GM23338 (cell line): ENCODE measurements at regions not wholly inside any gene's neighbourhood (a gene's known extent, or its start where the extent isn't known, plus 50 kb on each side); places are given as distances from the start of the nearest gene placed in this dataset.

Experiments
- ATAC-seq: fragments of 200-7000 bp; cut with Tn5 transposase; 3 replicates; pipeline ENCODE4 v1.9.1; 2020
- DNase-seq: peaks from one replicate; pipeline ENCODE4 v3.0.0-alpha.2; 2015; ENCODE audit warnings: low spot score
- H2AFZ ChIP-seq: fragments of 200-600 bp; sonication (generic); 2 replicates; pipeline ENCODE4 v1.8.0; 2016; ENCODE audit warnings: antibody characterized with exemption, mild to moderate bottlenecking, moderate library complexity
- H3F3A ChIP-seq: fragments of 200-600 bp; sonication (generic); replicated peaks from 2 replicates; pipeline ENCODE4 v1.8.0; 2017; ENCODE audit warnings: antibody characterized with exemption, mixed run types, low read depth
- H3K27ac ChIP-seq: fragments of 200-600 bp; sonication (generic); 2 replicates; pipeline ENCODE4 v1.6.1; 2016; ENCODE audit warnings: low read depth
- H3K27me3 ChIP-seq: fragments of 200-600 bp; sonication (generic); 2 replicates; pipeline ENCODE4 v1.8.0; 2016; ENCODE audit warnings: mild to moderate bottlenecking, mixed run types, moderate library complexity; ENCODE audit not compliant: insufficient read depth
- H3K36me3 ChIP-seq: fragments of 200-600 bp; sonication (generic); 2 replicates; pipeline ENCODE4 v1.8.0; 2016; ENCODE audit warnings: mild to moderate bottlenecking; ENCODE audit not compliant: insufficient read depth
- H3K4me1 ChIP-seq: fragments of 200-600 bp; sonication (generic); 2 replicates; pipeline ENCODE4 v1.8.0; 2016; ENCODE audit warnings: mild to moderate bottlenecking, moderate library complexity; ENCODE audit not compliant: insufficient read depth
- H3K4me2 ChIP-seq: fragments of 200-600 bp; sonication (generic); 2 replicates; pipeline ENCODE4 v1.7.1; 2017; ENCODE audit warnings: mixed run types
- H3K4me3 ChIP-seq: fragments of 200-600 bp; sonication (generic); 2 replicates; pipeline ENCODE4 v1.6.1; 2016; ENCODE audit warnings: mixed run types
- H3K79me2 ChIP-seq: fragments of 200-600 bp; sonication (generic); replicated peaks from 2 replicates; pipeline ENCODE4 v1.8.0; 2017; ENCODE audit warnings: mild to moderate bottlenecking; ENCODE audit not compliant: insufficient read depth
- H3K9me2 ChIP-seq: fragments of 200-600 bp; sonication (generic); 2 replicates; pipeline ENCODE4 v1.8.0; 2017; ENCODE audit not compliant: insufficient read depth
- H4K20me1 ChIP-seq: fragments of 200-600 bp; sonication (generic); replicated peaks from 2 replicates; pipeline ENCODE4 v1.8.0; 2017; ENCODE audit warnings: mild to moderate bottlenecking; ENCODE audit not compliant: insufficient read depth
- H3K27ac Mint-ChIP-seq: 2 replicates; pipeline ENCODE4 v1.8.0; 2020; ENCODE audit warnings: inconsistent platforms, mild to moderate bottlenecking, moderate library complexity, mixed read lengths
- H3K27me3 Mint-ChIP-seq: 3 replicates; pipeline ENCODE4 v1.8.0; 2022; ENCODE audit warnings: low read depth, mild to moderate bottlenecking, moderate library complexity, mixed read lengths, inconsistent platforms; ENCODE audit not compliant: insufficient read depth, poor library complexity
- H3K36me3 Mint-ChIP-seq: 3 replicates; pipeline ENCODE4 v1.8.0; 2021; ENCODE audit warnings: low read depth, mild to moderate bottlenecking, inconsistent platforms, moderate library complexity, mixed read lengths
- H3K4me1 Mint-ChIP-seq: 3 replicates; pipeline ENCODE4 v1.8.0; 2020; ENCODE audit warnings: mild to moderate bottlenecking, inconsistent platforms, mixed read lengths
- H3K4me3 Mint-ChIP-seq: 3 replicates; pipeline ENCODE4 v1.8.0; 2021; ENCODE audit warnings: moderate library complexity, mild to moderate bottlenecking, inconsistent platforms, mixed read lengths
- H3K9me3 Mint-ChIP-seq: 3 replicates; pipeline ENCODE4 v1.8.0; 2020; ENCODE audit warnings: moderate library complexity, mild to moderate bottlenecking, inconsistent platforms, mixed read lengths
- CREB1 ChIP-seq: fragments of 250-450 bp; sonication (Bioruptor Pico); IDR thresholded peaks from 2 replicates; pipeline ENCODE4 v1.5.0; 2020; ENCODE audit warnings: low read depth, mild to moderate bottlenecking, moderate library complexity
- ETS1 ChIP-seq: IDR thresholded peaks from 2 replicates; pipeline ENCODE4 v1.6.1; 2016; ENCODE audit warnings: antibody characterized with exemption
- EZH2 ChIP-seq: fragments of 200-600 bp; sonication (generic); IDR thresholded peaks from one replicate; pipeline ENCODE4 v1.8.0; 2017; ENCODE audit warnings: antibody characterized with exemption, mild to moderate bottlenecking, low read depth; ENCODE audit not compliant: unreplicated experiment
- JUNB ChIP-seq: IDR thresholded peaks from one replicate; pipeline ENCODE4 v1.6.1; 2016; ENCODE audit warnings: antibody characterized with exemption; ENCODE audit not compliant: unreplicated experiment
- POLR2AphosphoS5 ChIP-seq: IDR thresholded peaks from 2 replicates; pipeline ENCODE4 v1.6.1; 2016; ENCODE audit warnings: antibody characterized with exemption, low read depth
- ZNF114 ChIP-seq: fragments of 250-450 bp; sonication (Bioruptor Pico); IDR thresholded peaks from 2 replicates; pipeline ENCODE4 v1.5.0; 2020; ENCODE audit warnings: mild to moderate bottlenecking, moderate library complexity
- ZNF331 ChIP-seq: fragments of 250-450 bp; sonication (Bioruptor Pico); IDR thresholded peaks from 2 replicates; pipeline ENCODE4 v1.5.0; 2020; ENCODE audit warnings: low read depth, mild to moderate bottlenecking, moderate library complexity
- ZNF462 ChIP-seq: fragments of 250-450 bp; sonication (Bioruptor Pico); IDR thresholded peaks from 2 replicates; pipeline ENCODE4 v1.5.0; 2020; ENCODE audit warnings: mild to moderate bottlenecking, moderate library complexity
- TF ChIP-seq, protein P1 (sequence below), 2 experiments: fragments of 200-600 bp in 1 of 2; sonication (generic) in 1 of 2; conservative IDR thresholded peaks; 2 replicates each; pipeline versions ENCODE4 v1.5.1 to v1.6.1; 2016 to 2017; ENCODE audit warnings: antibody characterized with exemption in 2 of 2, low read depth in 2 of 2, mild to moderate bottlenecking in 2 of 2, moderate library complexity in 1 of 2
- TF ChIP-seq, protein P2 (sequence below): IDR thresholded peaks from one replicate; pipeline ENCODE4 v1.6.1; 2018; ENCODE audit warnings: antibody characterized with exemption; ENCODE audit not compliant: unreplicated experiment

DNA sequence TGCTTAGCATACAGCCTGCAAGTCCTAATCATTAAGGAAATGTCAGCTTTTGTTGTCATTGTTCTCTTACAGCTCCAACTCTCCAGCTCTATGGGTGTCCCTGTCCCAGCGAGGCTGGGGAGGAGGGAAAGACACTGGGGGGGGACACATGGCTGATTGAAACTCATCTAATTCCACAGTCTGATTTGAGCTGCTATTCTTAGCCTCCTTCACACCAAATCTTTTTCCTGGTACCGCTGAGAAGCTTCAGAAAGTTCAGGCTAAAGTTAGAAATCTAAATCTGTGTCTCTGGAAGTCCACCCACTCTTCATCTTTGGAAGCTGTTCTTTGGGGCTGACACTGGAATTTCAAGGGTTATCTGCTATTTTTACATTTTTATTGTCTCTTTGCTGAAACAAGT, 61.3 kb upstream of the RASGRP1 start:
- H3F3A ChIP-seq = no peaks in the 10 kb centered on the region
- Mint-ChIP-seq H3K9me3 (no peaks in the 10 kb centered on the region; the same call in 2 of the 3 replicates), H3K27me3 (peaks cover 4% of the 10 kb centered on the region), H3K4me3 (no peak overlapping the region), H3K36me3 (no peaks in the 10 kb centered on the region), H3K27ac (no peak overlapping the region), H3K4me1 (no peaks in the 10 kb centered on the region)
- no peak overlapping the region for H3K27ac ChIP-seq
- ATAC-seq = no peak
- no peaks in the 10 kb centered on the region; the same call in 1 of the 2 replicates for H3K9me2 ChIP-seq
- H3K4me2 ChIP-seq = no peak overlapping the region
- TF ChIP-seq JUNB = no peak
- TF ChIP-seq, protein P1, sequence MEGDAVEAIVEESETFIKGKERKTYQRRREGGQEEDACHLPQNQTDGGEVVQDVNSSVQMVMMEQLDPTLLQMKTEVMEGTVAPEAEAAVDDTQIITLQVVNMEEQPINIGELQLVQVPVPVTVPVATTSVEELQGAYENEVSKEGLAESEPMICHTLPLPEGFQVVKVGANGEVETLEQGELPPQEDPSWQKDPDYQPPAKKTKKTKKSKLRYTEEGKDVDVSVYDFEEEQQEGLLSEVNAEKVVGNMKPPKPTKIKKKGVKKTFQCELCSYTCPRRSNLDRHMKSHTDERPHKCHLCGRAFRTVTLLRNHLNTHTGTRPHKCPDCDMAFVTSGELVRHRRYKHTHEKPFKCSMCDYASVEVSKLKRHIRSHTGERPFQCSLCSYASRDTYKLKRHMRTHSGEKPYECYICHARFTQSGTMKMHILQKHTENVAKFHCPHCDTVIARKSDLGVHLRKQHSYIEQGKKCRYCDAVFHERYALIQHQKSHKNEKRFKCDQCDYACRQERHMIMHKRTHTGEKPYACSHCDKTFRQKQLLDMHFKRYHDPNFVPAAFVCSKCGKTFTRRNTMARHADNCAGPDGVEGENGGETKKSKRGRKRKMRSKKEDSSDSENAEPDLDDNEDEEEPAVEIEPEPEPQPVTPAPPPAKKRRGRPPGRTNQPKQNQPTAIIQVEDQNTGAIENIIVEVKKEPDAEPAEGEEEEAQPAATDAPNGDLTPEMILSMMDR (conservative IDR thresholded peaks at IDR 0.05; ENCODE audit: low read depth in 2 of 2) = no peak
- no peak for TF ChIP-seq EZH2
- no peak for TF ChIP-seq ETS1
- TF ChIP-seq, protein P2, sequence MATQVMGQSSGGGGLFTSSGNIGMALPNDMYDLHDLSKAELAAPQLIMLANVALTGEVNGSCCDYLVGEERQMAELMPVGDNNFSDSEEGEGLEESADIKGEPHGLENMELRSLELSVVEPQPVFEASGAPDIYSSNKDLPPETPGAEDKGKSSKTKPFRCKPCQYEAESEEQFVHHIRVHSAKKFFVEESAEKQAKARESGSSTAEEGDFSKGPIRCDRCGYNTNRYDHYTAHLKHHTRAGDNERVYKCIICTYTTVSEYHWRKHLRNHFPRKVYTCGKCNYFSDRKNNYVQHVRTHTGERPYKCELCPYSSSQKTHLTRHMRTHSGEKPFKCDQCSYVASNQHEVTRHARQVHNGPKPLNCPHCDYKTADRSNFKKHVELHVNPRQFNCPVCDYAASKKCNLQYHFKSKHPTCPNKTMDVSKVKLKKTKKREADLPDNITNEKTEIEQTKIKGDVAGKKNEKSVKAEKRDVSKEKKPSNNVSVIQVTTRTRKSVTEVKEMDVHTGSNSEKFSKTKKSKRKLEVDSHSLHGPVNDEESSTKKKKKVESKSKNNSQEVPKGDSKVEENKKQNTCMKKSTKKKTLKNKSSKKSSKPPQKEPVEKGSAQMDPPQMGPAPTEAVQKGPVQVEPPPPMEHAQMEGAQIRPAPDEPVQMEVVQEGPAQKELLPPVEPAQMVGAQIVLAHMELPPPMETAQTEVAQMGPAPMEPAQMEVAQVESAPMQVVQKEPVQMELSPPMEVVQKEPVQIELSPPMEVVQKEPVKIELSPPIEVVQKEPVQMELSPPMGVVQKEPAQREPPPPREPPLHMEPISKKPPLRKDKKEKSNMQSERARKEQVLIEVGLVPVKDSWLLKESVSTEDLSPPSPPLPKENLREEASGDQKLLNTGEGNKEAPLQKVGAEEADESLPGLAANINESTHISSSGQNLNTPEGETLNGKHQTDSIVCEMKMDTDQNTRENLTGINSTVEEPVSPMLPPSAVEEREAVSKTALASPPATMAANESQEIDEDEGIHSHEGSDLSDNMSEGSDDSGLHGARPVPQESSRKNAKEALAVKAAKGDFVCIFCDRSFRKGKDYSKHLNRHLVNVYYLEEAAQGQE = no peak
- no peak for TF ChIP-seq ZNF462 (CRISPR knock-in tag)
- no peak for TF ChIP-seq ZNF331 (CRISPR knock-in tag)
- no peak for TF ChIP-seq ZNF114 (CRISPR knock-in tag)
- no peak for TF ChIP-seq POLR2AphosphoS5
- TF ChIP-seq CREB1 = no peak
- no peaks in the 10 kb centered on the region for H3K4me1 ChIP-seq
- H3K27me3 ChIP-seq = no peaks in the 10 kb centered on the region
- H4K20me1 ChIP-seq = no peaks in the 10 kb centered on the region
- no peak overlapping the region for H3K4me3 ChIP-seq
- H3K79me2 ChIP-seq = no peaks in the 10 kb centered on the region
- H3K36me3 ChIP-seq = no peaks in the 10 kb centered on the region
- no peak for DNase-seq
- H2AFZ ChIP-seq = no peak overlapping the region
